ENCODE measurements at regions not wholly inside any gene's neighbourhood (a gene's known extent, or its start where the extent isn't known, plus 50 kb on each side); places are given as distances from the start of the nearest gene placed in this dataset.
"Not testable (repeated sequence)": the region's sequence is repeated elsewhere in the genome, so short reads cannot be mapped to it uniquely, and the experiment has no call there.

GRCh38 chr17:51475730-51476129 lies 215.4 kb downstream of the UTP18 start:
- no peaks in the 10 kb centered on the region for H3K79me2 ChIP-seq (ENCODE audit: insufficient read depth, low read length)
- H3K4me3 ChIP-seq (ENCODE audit: insufficient read depth, low read length, poor library complexity, severe bottlenecking): no peak overlapping the region
- H3K36me3 ChIP-seq (ENCODE audit: low read length): no peaks in the 10 kb centered on the region
- H2AFZ ChIP-seq (ENCODE audit: low read depth, low read length, severe bottlenecking): no peak overlapping the region
- H3K9ac ChIP-seq (ENCODE audit: low read length): no peak overlapping the region
- no peak overlapping the region for H3K4me2 ChIP-seq (ENCODE audit: low read depth, low read length, poor library complexity, severe bottlenecking)
- H4K20me1 ChIP-seq (ENCODE audit: low read depth, low read length): no peaks in the 10 kb centered on the region
- H3K27ac ChIP-seq (ENCODE audit: low read depth, low read length): no peak overlapping the region
- no peaks in the 10 kb centered on the region for H3F3A ChIP-seq (ENCODE audit: insufficient read depth)
- no peak for TF ChIP-seq CTCF (IDR thresholded peaks at IDR 0.05; ENCODE audit: insufficient read depth, low read length, poor library complexity, severe bottlenecking)
- no peak for TF ChIP-seq EZH2phosphoT487 (conservative IDR thresholded peaks at IDR 0.05; ENCODE audit: low read length)
- H3K27me3 ChIP-seq (ENCODE audit: low read length): no peaks in the 10 kb centered on the region
- H3K9me2 ChIP-seq (replicated peaks; ENCODE audit: insufficient read depth, low read length): no peaks in the 10 kb centered on the region
- H3K9me3 ChIP-seq (ENCODE audit: insufficient read depth, low read length): no peaks in the 10 kb centered on the region

GRCh38 chr17:51479303-51479702 lies 219.0 kb downstream of the UTP18 start:
- 0 out of 2 replicates have a peak, but pooled peaks cover 6% of the 10 kb centered on the region for H3K9me3 ChIP-seq (ENCODE audit: insufficient read depth, low read length)
- H4K20me1 ChIP-seq (ENCODE audit: low read depth, low read length): no peaks in the 10 kb centered on the region
- H3K27me3 ChIP-seq (ENCODE audit: low read length): no peaks in the 10 kb centered on the region
- H2AFZ ChIP-seq (ENCODE audit: low read depth, low read length, severe bottlenecking): no peak overlapping the region
- no peaks in the 10 kb centered on the region for H3K9me2 ChIP-seq (replicated peaks; ENCODE audit: insufficient read depth, low read length)
- H3K9ac ChIP-seq (ENCODE audit: low read length): no peak overlapping the region
- no peak overlapping the region for H3K27ac ChIP-seq (ENCODE audit: low read depth, low read length)
- no peak overlapping the region for H3K4me2 ChIP-seq (ENCODE audit: low read depth, low read length, poor library complexity, severe bottlenecking)
- H3F3A ChIP-seq (ENCODE audit: insufficient read depth): no peaks in the 10 kb centered on the region
- TF ChIP-seq EZH2phosphoT487 (conservative IDR thresholded peaks at IDR 0.05; ENCODE audit: low read length) (no peak), CTCF (IDR thresholded peaks at IDR 0.05; ENCODE audit: insufficient read depth, low read length, poor library complexity, severe bottlenecking) (no peak)
- no peaks in the 10 kb centered on the region for H3K79me2 ChIP-seq (ENCODE audit: insufficient read depth, low read length)
- no peak overlapping the region for H3K4me3 ChIP-seq (ENCODE audit: insufficient read depth, low read length, poor library complexity, severe bottlenecking)
- H3K36me3 ChIP-seq (ENCODE audit: low read length): no peaks in the 10 kb centered on the region

- no peaks in the 10 kb centered on the region for H4K20me1 ChIP-seq (ENCODE audit: low read depth, low read length)
- H3K27me3 ChIP-seq (ENCODE audit: low read length): no peaks in the 10 kb centered on the region
- no peak overlapping the region for H3K4me2 ChIP-seq (ENCODE audit: low read depth, low read length, poor library complexity, severe bottlenecking)
- H3K4me3 ChIP-seq (ENCODE audit: insufficient read depth, low read length, poor library complexity, severe bottlenecking): no peak overlapping the region
- no peaks in the 10 kb centered on the region for H3K9me2 ChIP-seq (replicated peaks; ENCODE audit: insufficient read depth, low read length)
- H3F3A ChIP-seq (ENCODE audit: insufficient read depth): no peaks in the 10 kb centered on the region
- H3K9me3 ChIP-seq (ENCODE audit: insufficient read depth, low read length): 0 out of 2 replicates have a peak, but pooled peaks cover 6% of the 10 kb centered on the region
- H3K36me3 ChIP-seq (ENCODE audit: low read length): no peaks in the 10 kb centered on the region
- H3K79me2 ChIP-seq (ENCODE audit: insufficient read depth, low read length): no peaks in the 10 kb centered on the region
- H3K27ac ChIP-seq (ENCODE audit: low read depth, low read length): no peak overlapping the region
- TF ChIP-seq EZH2phosphoT487 (conservative IDR thresholded peaks at IDR 0.05; ENCODE audit: low read length) (no peak), CTCF (IDR thresholded peaks at IDR 0.05; ENCODE audit: insufficient read depth, low read length, poor library complexity, severe bottlenecking) (no peak)
- no peak overlapping the region for H2AFZ ChIP-seq (ENCODE audit: low read depth, low read length, severe bottlenecking)
- no peak overlapping the region for H3K9ac ChIP-seq (ENCODE audit: low read length)
Measured at GRCh38 chr17:51481370-51481769, 221.0 kb downstream of the UTP18 start.

- H3K4me2 ChIP-seq (ENCODE audit: low read depth, low read length, poor library complexity, severe bottlenecking); H3F3A ChIP-seq (ENCODE audit: insufficient read depth); H4K20me1 ChIP-seq (ENCODE audit: low read depth, low read length); H3K9me2 ChIP-seq (replicated peaks; ENCODE audit: insufficient read depth, low read length); H3K27me3 ChIP-seq (ENCODE audit: low read length); H3K36me3 ChIP-seq (ENCODE audit: low read length); H3K9ac ChIP-seq (ENCODE audit: low read length); H2AFZ ChIP-seq (ENCODE audit: low read depth, low read length, severe bottlenecking); H3K4me3 ChIP-seq (ENCODE audit: insufficient read depth, low read length, poor library complexity, severe bottlenecking); H3K9me3 ChIP-seq (ENCODE audit: insufficient read depth, low read length); H3K79me2 ChIP-seq (ENCODE audit: insufficient read depth, low read length); H3K27ac ChIP-seq (ENCODE audit: low read depth, low read length): not testable (repeated sequence)
Measured at GRCh38 chr17:51482248-51482647, 221.9 kb downstream of the UTP18 start.
